Ovary (tissue), 7 donors: ENCODE measurements at regions not wholly inside any gene's neighbourhood (a gene's known extent, or its start where the extent isn't known, plus 50 kb on each side); places are given as distances from the start of the nearest gene placed in this dataset.

ENCODE experiments used
- DNase-seq, 5 donors: peaks; one replicate each; pipeline ENCODE4 v3.0.0-alpha.2; 2019 to 2020
- H3K27ac ChIP-seq, 2 donors: fragments of 200-600 bp; one replicate each; pipeline versions ENCODE4 v1.5.1 to v1.8.0; 2019 to 2022
- H3K27me3 ChIP-seq: fragments of 200-600 bp; one replicate; pipeline ENCODE4 v1.8.0; 2022
- H3K36me3 ChIP-seq: fragments of 200-600 bp; sonication (generic); one replicate; pipeline ENCODE4 v1.5.1; 2019
- H3K4me1 ChIP-seq: one replicate; pipeline ENCODE4 v1.8.1; 2013; ENCODE audit warnings: mild to moderate bottlenecking, moderate library complexity; ENCODE audit not compliant: insufficient read depth
- H3K4me3 ChIP-seq: fragments of 200-600 bp; sonication (generic); one replicate; pipeline ENCODE4 v1.5.1; 2017
- H3K9me3 ChIP-seq, 2 donors: fragments of 200-600 bp in 1 of 2; sonication (generic) in 1 of 2; one replicate each; pipeline versions ENCODE4 v1.5.1 to v1.8.1; 2013 to 2019; ENCODE audit warnings: mild to moderate bottlenecking in 1 of 2, moderate library complexity in 1 of 2
- EP300 ChIP-seq: sonication (generic); formaldehyde crosslinking; IDR thresholded peaks from one replicate; pipeline ENCODE4 v1.6.1; 2017; ENCODE audit warnings: antibody characterized with exemption
- POLR2A ChIP-seq: fragments of 450-650 bp; IDR thresholded peaks from one replicate; pipeline ENCODE4 v1.6.1; 2017; ENCODE audit warnings: antibody characterized with exemption, mild to moderate bottlenecking, moderate library complexity
- WGBS, 3 donors: extraction: QIAGEN DNeasy Blood & Tissue Kit in 1 of 3; methylation state at CpG; one replicate each; pipeline versions ENCODE4 v1.1.5 to v1.1.7; 2013 to 2017; 5-methylcytosine and 5-hydroxymethylcytosine counted together
- intact Hi-C, 4 donors: fragments of 100-400 bp; cut with DNase I; formaldehyde crosslinking; loops; one replicate each; pipeline versions ENCODE4 v1.11.0 to v1.15.1; 2022 to 2023
- TF ChIP-seq, protein P1 (sequence below), 3 donors: fragments of 450-650 bp in 2 of 3; fragments of 200-600 bp in 1 of 3; IDR thresholded peaks; one replicate each; pipeline versions ENCODE4 v1.5.1 to v1.8.0; 2016 to 2022; ENCODE audit warnings: antibody characterized with exemption in 3 of 3, mild to moderate bottlenecking in 1 of 3
- donor health status: DM: no; HTN: no; CAD: no; lungs with moderate emphysema.
- donor health status: DM: no; HTN: no; CAD: no.
- donor health status: Bipolar disorder and iron deficiency.
- donor health status: DM: no; HTN: no; CAD: no.
- donor health status: DM: yes; HTN: yes; CAD: no.

DNA sequence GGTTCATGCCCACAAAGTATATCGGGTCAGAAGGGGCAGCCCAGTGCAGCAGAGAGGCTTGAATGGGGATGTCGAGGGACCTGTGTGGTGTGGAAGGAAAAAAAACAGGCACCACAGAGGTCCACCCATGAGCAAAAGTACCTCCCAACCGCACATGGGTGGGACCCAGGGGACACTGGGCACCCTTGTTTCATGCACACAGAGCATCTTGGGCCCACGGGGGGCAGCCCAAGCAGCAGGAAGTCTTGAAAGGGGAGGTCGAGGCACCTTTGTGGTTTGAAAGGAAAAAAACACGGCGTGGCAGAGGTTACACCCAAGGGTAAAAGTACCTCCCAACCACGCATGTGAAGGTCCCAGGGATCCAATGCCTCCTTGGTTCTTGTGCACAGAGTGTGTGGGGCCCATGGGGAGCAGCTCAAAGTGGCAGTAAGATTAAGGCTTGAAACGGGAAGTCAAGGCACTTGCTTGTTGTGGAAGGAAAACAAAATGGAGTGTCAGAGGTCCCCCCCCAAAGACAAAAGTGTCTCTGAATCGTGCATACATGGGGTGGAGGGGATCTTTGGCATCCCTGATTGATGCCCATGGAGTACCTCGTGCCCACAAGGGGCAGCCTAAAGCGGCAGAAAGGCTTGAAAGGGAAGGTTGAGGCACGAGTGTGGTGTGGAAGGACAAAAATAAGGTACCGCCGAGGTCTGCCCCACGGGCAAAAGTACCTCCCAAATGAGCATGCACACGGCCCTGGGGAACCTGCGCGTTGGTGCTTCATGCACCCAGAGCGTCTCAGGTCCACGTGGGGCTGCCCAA, 575.5 kb downstream of the ALG10 start:
- intact Hi-C loops = no loop called here
- peak in 1 of 5 donors; percentile 4 for DNase-seq
- H3K9me3 ChIP-seq = peaks cover 0 to 4% of the 10 kb centered on the region in 2 donors
- H3K27ac ChIP-seq = no peak overlapping the region
- no peak for TF ChIP-seq POLR2A
- TF ChIP-seq, protein P1, sequence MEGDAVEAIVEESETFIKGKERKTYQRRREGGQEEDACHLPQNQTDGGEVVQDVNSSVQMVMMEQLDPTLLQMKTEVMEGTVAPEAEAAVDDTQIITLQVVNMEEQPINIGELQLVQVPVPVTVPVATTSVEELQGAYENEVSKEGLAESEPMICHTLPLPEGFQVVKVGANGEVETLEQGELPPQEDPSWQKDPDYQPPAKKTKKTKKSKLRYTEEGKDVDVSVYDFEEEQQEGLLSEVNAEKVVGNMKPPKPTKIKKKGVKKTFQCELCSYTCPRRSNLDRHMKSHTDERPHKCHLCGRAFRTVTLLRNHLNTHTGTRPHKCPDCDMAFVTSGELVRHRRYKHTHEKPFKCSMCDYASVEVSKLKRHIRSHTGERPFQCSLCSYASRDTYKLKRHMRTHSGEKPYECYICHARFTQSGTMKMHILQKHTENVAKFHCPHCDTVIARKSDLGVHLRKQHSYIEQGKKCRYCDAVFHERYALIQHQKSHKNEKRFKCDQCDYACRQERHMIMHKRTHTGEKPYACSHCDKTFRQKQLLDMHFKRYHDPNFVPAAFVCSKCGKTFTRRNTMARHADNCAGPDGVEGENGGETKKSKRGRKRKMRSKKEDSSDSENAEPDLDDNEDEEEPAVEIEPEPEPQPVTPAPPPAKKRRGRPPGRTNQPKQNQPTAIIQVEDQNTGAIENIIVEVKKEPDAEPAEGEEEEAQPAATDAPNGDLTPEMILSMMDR (IDR thresholded peaks at IDR 0.05) = no peak
- no peak for TF ChIP-seq EP300
- H3K4me3 ChIP-seq = no peak overlapping the region
- H3K36me3 ChIP-seq = no peaks in the 10 kb centered on the region
- no peaks in the 10 kb centered on the region for H3K27me3 ChIP-seq
- no peaks in the 10 kb centered on the region for H3K4me1 ChIP-seq
- 58 to 67% (median 63%) methylated on average over 21 of the region's 21 CpGs for WGBS, 3 donors

DNA sequence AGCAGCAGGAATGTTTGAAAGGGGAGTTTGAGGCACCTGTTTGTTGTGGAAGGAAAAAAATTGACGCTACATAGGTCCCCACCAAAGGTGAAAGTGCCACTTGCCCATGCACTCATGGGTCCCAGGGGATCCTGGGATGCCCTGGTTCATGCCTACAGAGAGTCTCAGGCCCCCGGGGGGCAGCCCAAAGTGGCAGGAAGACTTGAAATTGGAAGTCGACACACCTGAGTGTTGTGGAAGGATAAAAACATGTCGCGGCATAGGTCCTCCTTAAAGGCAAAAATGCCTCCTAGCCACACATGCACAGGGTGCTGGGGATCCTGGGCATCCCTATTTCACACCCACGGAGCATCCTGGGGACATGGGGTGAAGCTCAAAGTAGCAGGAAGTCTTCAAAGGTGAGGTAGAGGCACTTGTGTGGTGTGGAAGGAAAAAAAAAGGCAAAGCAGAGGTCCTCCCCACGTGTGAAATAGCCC, 576.1 kb downstream of the ALG10 start:
- no peak for TF ChIP-seq EP300
- TF ChIP-seq, protein P1 (IDR thresholded peaks at IDR 0.05) = no peak
- TF ChIP-seq POLR2A = no peak
- Histone ChIP-seq H3K27me3 (no peaks in the 10 kb centered on the region), H3K9me3 (peaks cover 0 to 4% of the 10 kb centered on the region in 2 donors), H3K36me3 (no peaks in the 10 kb centered on the region), H3K4me1 (no peaks in the 10 kb centered on the region), H3K4me3 (no peak overlapping the region), H3K27ac (no peak overlapping the region)
- intact Hi-C loops = no loop called here
- peak in 1 of 5 donors; percentile 1 for DNase-seq
- 48 to 53% (median 49%) methylated on average over 7 of the region's 7 CpGs for WGBS, 3 donors

DNA sequence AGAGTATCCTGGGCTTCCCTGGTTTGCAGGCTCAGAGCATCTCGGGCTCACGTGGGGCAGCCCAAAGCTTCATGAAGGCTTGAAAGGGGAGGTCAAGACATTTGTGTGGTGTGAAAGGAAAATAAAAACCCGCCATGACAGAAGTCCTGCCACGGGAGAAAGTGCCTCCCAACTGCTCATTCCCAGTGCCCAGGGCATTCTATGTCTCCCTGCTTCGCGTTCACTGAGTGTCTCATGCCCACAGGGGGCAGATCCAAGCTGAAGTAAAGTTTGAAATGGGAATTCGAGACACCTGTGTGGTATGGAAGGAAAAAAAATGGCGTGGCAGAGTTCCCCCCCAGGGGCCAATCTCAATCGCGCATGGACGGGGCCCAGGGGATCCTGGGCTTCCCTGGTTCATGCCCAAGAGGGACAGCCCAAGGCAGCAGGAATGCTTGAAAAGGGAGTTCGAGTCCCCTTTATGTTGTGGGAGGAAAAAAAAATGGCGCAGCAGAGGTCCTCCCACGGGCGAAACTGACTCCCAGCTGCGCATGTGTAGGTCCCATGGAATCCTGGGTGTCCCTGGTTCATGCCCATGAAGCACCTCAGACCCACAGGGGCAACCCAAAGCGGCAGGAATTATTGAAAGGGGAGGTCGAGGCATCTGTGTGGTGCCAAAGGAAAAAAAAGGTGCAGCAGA, 576.7 kb downstream of the ALG10 start:
- no peaks in the 10 kb centered on the region for H3K36me3 ChIP-seq

More for the DNA sequence above, 576.7 kb downstream of the ALG10 start:
- intact Hi-C loops = no loop called here
- H3K27me3 ChIP-seq = no peaks in the 10 kb centered on the region
- peak in 1 of 5 donors; percentile 1 for DNase-seq
- H3K4me1 ChIP-seq = no peaks in the 10 kb centered on the region
- H3K27ac ChIP-seq = no peak overlapping the region
- WGBS, 3 donors = 59 to 67% (median 65%) methylated on average over 18 of the region's 18 CpGs
- no peak overlapping the region for H3K4me3 ChIP-seq
- H3K9me3 ChIP-seq = peaks cover 0 to 4% of the 10 kb centered on the region in 2 donors
- TF ChIP-seq EP300 (no peak), POLR2A (no peak)
- TF ChIP-seq, protein P1 (IDR thresholded peaks at IDR 0.05) = no peak
